Fibroblast of pulmonary artery (primary cell): ENCODE measurements at regions not wholly inside any gene's neighbourhood (a gene's known extent, or its start where the extent isn't known, plus 50 kb on each side); places are given as distances from the start of the nearest gene placed in this dataset.

ENCODE experiments used
- DNase-seq: peaks from one replicate; pipeline ENCODE4 v3.0.0-alpha.2; 2010; ENCODE audit warnings: low read depth
- H3K4me3 ChIP-seq: replicated peaks from 2 replicates; pipeline ENCODE4 v1.5.1; 2011; ENCODE audit warnings: low read depth, mild to moderate bottlenecking, control low read depth, low read length, moderate library complexity
- CTCF ChIP-seq: IDR thresholded peaks from 2 replicates; pipeline ENCODE4 v1.5.1; 2011; ENCODE audit warnings: mild to moderate bottlenecking, control low read depth, low read length, inconsistent platforms; ENCODE audit errors: missing control alignments

GRCh38 chr1:112177314-112177713 lies 187.8 kb upstream of the KCND3 start:
- DNase-seq: no peak
- TF ChIP-seq CTCF: no peak
- H3K4me3 ChIP-seq: no peak overlapping the region

GRCh38 chr1:112188611-112189010 lies 199.1 kb upstream of the KCND3 start:
- no peak for TF ChIP-seq CTCF
- no peak for DNase-seq
- H3K4me3 ChIP-seq: no peak overlapping the region

- no peak overlapping the region for H3K4me3 ChIP-seq
- DNase-seq: no peak
- no peak for TF ChIP-seq CTCF
Measured at GRCh38 chr1:112196008-112196588, 199.9 kb upstream of the CTTNBP2NL start.

- no peak for DNase-seq
- no peak overlapping the region for H3K4me3 ChIP-seq
- no peak for TF ChIP-seq CTCF
Measured at GRCh38 chr1:112196731-112197130, 199.3 kb upstream of the CTTNBP2NL start.

- DNase-seq: no peak
- H3K4me3 ChIP-seq: no peak overlapping the region
- TF ChIP-seq CTCF: no peak
Measured at GRCh38 chr1:112209493-112209892, 186.5 kb upstream of the CTTNBP2NL start.

- no peak overlapping the region for H3K4me3 ChIP-seq
- no peak for DNase-seq
- no peak for TF ChIP-seq CTCF
Measured at GRCh38 chr1:112219267-112219666, 176.7 kb upstream of the CTTNBP2NL start.

- DNase-seq: no peak
- no peak overlapping the region for H3K4me3 ChIP-seq
- TF ChIP-seq CTCF: no peak
Measured at GRCh38 chr1:112230232-112230631, 165.8 kb upstream of the CTTNBP2NL start.
